Testis (tissue), 2 donors: ENCODE measurements at regions not wholly inside any gene's neighbourhood (a gene's known extent, or its start where the extent isn't known, plus 50 kb on each side); places are given as distances from the start of the nearest gene placed in this dataset.
"Not testable (repeated sequence)": the region's sequence is repeated elsewhere in the genome, so short reads cannot be mapped to it uniquely, and the experiment has no call there.

ENCODE experiments used
- DNase-seq: peaks from one replicate; pipeline ENCODE4 v3.0.0-alpha.2; 2019
- H3K27ac ChIP-seq, 2 donors: fragments of 200-600 bp; sonication (generic); one replicate each; pipeline ENCODE4 v1.5.1; 2019
- H3K27me3 ChIP-seq: fragments of 200-600 bp; sonication (generic); one replicate; pipeline ENCODE4 v1.5.1; 2019
- H3K36me3 ChIP-seq: fragments of 200-600 bp; sonication (generic); one replicate; pipeline ENCODE4 v1.5.1; 2017; ENCODE audit warnings: low read depth; ENCODE audit errors: missing control alignments
- H3K4me1 ChIP-seq: fragments of 200-600 bp; sonication (generic); one replicate; pipeline ENCODE4 v1.5.1; 2019
- H3K4me3 ChIP-seq, 2 donors: fragments of 200-600 bp; sonication (generic); one replicate each; pipeline ENCODE4 v1.5.1; 2017 to 2019
- H3K9me3 ChIP-seq: fragments of 200-600 bp; sonication (generic); one replicate; pipeline ENCODE4 v1.5.1; 2017
- CTCF ChIP-seq, 3 experiments: fragments of 450-650 bp in 2 of 3; fragments of 200-600 bp in 1 of 3; sonication (generic) in 1 of 3; IDR thresholded peaks; one replicate each; pipeline ENCODE4 v1.5.1; 2016 to 2019; ENCODE audit warnings: antibody characterized with exemption in 3 of 3, mild to moderate bottlenecking in 2 of 3, moderate library complexity in 1 of 3
- POLR2A ChIP-seq: fragments of 450-650 bp; IDR thresholded peaks from one replicate; pipeline ENCODE4 v1.6.1; 2017; ENCODE audit warnings: antibody characterized with exemption, mild to moderate bottlenecking, moderate library complexity
- WGBS, 2 donors: methylation state at CpG; one replicate each; pipeline ENCODE4 v1.1.5; 2018; 5-methylcytosine and 5-hydroxymethylcytosine counted together
- intact Hi-C: fragments of 100-400 bp; cut with DNase I; formaldehyde crosslinking; loops from one replicate; pipeline ENCODE4 v1.15.1; 2023; ENCODE audit warnings: low total_unique reads

- no peaks in the 10 kb centered on the region for H3K27me3 ChIP-seq
- intact Hi-C loops, result no loop called here
- no peaks in the 10 kb centered on the region for H3K9me3 ChIP-seq
- TF ChIP-seq POLR2A (no peak), CTCF (IDR thresholded peaks at IDR 0.05) (no peak)
- H3K27ac ChIP-seq, result no peak overlapping the region
- 54 to 61% methylated on average over 5 of the region's 5 CpGs for WGBS, 2 donors
- H3K4me3 ChIP-seq, result no peak overlapping the region
- no peaks in the 10 kb centered on the region for H3K36me3 ChIP-seq
- H3K4me1 ChIP-seq, result no peaks in the 10 kb centered on the region
- DNase-seq, result no peak
Observed at GRCh38 chr6:166237617-166238016, 70.0 kb upstream of the TBXT start.

- intact Hi-C loops, result no loop called here
- no peak for TF ChIP-seq POLR2A
- TF ChIP-seq CTCF (IDR thresholded peaks at IDR 0.05), result no peak
- Histone ChIP-seq H3K9me3 (no peaks in the 10 kb centered on the region), H3K4me1 (no peaks in the 10 kb centered on the region), H3K36me3 (no peaks in the 10 kb centered on the region), H3K27ac (no peak overlapping the region), H3K27me3 (no peaks in the 10 kb centered on the region), H3K4me3 (no peak overlapping the region)
- WGBS, 2 donors, result 66 to 83% methylated on average over 13 of the region's 13 CpGs
- DNase-seq, result no peak
Observed at GRCh38 chr6:166236596-166236995, 68.9 kb upstream of the TBXT start.

- H3K36me3 ChIP-seq, result no peaks in the 10 kb centered on the region
- no peaks in the 10 kb centered on the region for H3K9me3 ChIP-seq
- WGBS, 2 donors, result 56 to 80% methylated on average over 16 to 17 of the region's 17 CpGs
- DNase-seq, result no peak
- H3K4me1 ChIP-seq, result no peaks in the 10 kb centered on the region
- no peak for TF ChIP-seq POLR2A
- no peak for TF ChIP-seq CTCF (IDR thresholded peaks at IDR 0.05)
- H3K4me3 ChIP-seq, result no peak overlapping the region
- intact Hi-C loops, result no loop called here
- H3K27ac ChIP-seq, result no peak overlapping the region
- H3K27me3 ChIP-seq, result no peaks in the 10 kb centered on the region
Observed at GRCh38 chr6:166235666-166236292, 68.1 kb upstream of the TBXT start.

- H3K36me3 ChIP-seq, H3K9me3 ChIP-seq, H3K4me1 ChIP-seq, DNase-seq, intact Hi-C loops, H3K27me3 ChIP-seq, H3K27ac ChIP-seq, H3K4me3 ChIP-seq: not testable (repeated sequence)
- 68 to 89% methylated on average over 2 of the region's 2 CpGs for WGBS, 2 donors
Observed at GRCh38 chr6:166231181-166231580, 63.5 kb upstream of the TBXT start.

- Histone ChIP-seq H3K36me3 (no peaks in the 10 kb centered on the region), H3K27ac (no peak overlapping the region), H3K4me3 (peak overlapping the region in 1 of 2 donors; percentile 5), H3K4me1 (no peaks in the 10 kb centered on the region), H3K9me3 (no peaks in the 10 kb centered on the region), H3K27me3 (no peaks in the 10 kb centered on the region)
- WGBS, 2 donors, result 17 to 18% methylated on average over 16 of the region's 16 CpGs
- DNase-seq, result no peak
- TF ChIP-seq POLR2A (no peak), CTCF (IDR thresholded peaks at IDR 0.05) (no peak)
- intact Hi-C loops, result no loop called here
Observed at GRCh38 chr6:166228839-166229528, 61.3 kb upstream of the TBXT start.
